NT2/D1 (cell line): ENCODE measurements at regions not wholly inside any gene's neighbourhood (a gene's known extent, or its start where the extent isn't known, plus 50 kb on each side); places are given as distances from the start of the nearest gene placed in this dataset.

Source experiments
- SUZ12 ChIP-seq: IDR thresholded peaks from 2 replicates; pipeline ENCODE4 v1.6.1; 2011; ENCODE audit not compliant: insufficient read length, insufficient read depth; ENCODE audit errors: extremely low read depth
- YY1 ChIP-seq: IDR thresholded peaks from 2 replicates; pipeline ENCODE4 v1.6.1; 2011; ENCODE audit not compliant: insufficient read length, insufficient read depth
- ZNF274 ChIP-seq: IDR thresholded peaks from 2 replicates; pipeline ENCODE4 v1.6.1; 2011; ENCODE audit warnings: mild to moderate bottlenecking, low read depth, low read length

DNA sequence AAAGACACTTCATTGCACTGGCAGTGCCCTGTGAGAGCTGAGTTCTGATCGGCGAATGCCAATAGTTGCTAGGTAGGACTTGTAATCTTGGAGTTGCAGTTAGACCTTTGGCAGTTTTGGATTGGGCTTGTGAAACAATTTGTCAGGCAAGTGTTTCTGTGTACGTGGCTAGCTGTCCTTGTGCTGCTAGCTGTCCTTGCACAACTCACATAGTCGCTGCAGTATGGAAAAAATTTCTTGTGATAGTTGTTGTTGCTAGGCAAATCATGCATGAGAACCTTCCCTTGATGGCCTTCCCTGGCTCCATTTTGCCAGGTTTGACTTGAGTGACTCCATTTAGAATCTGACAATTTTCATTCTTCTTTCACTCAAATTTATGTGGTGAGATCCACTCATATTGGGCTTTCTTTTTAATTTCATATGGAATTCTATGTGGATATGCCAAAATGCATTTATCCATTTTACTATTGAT is 140.7 kb downstream of the APIP start:
- TF ChIP-seq ZNF274 = no peak
- no peak for TF ChIP-seq YY1
- TF ChIP-seq SUZ12 = no peak
